Skeletal muscle cell (primary cell): ENCODE measurements at regions not wholly inside any gene's neighbourhood (a gene's known extent, or its start where the extent isn't known, plus 50 kb on each side); places are given as distances from the start of the nearest gene placed in this dataset.
"Not testable (repeated sequence)": the region's sequence is repeated elsewhere in the genome, so short reads cannot be mapped to it uniquely, and the experiment has no call there.

Source experiments
- DNase-seq: peaks from one replicate; pipeline ENCODE4 v3.0.0-alpha.2; 2010; ENCODE audit warnings: low read depth
- H3K4me3 ChIP-seq: 2 replicates; pipeline ENCODE4 v1.5.1; 2011; ENCODE audit warnings: low read depth, mild to moderate bottlenecking, control low read depth, low read length, moderate library complexity

- no peak for DNase-seq
- H3K4me3 ChIP-seq: no peak overlapping the region
These were observed 425.9 kb upstream of the RUNX1 start for GRCh38 chr21:35475009-35475408.

- DNase-seq: no peak
- no peak overlapping the region for H3K4me3 ChIP-seq
These were observed 424.4 kb upstream of the RUNX1 start for GRCh38 chr21:35473496-35473895.

- no peak for DNase-seq
- no peak overlapping the region for H3K4me3 ChIP-seq
These were observed 421.4 kb upstream of the RUNX1 start for GRCh38 chr21:35470522-35470921.

- no peak overlapping the region for H3K4me3 ChIP-seq
- DNase-seq: no peak
These were observed 420.4 kb upstream of the RUNX1 start for GRCh38 chr21:35469498-35469897.

GRCh38 chr21:35468991-35469390, 419.9 kb upstream of the RUNX1 start:
- H3K4me3 ChIP-seq: no peak overlapping the region
- no peak for DNase-seq

GRCh38 chr21:35467566-35467965, 418.5 kb upstream of the RUNX1 start:
- no peak overlapping the region for H3K4me3 ChIP-seq
- no peak for DNase-seq

DNA sequence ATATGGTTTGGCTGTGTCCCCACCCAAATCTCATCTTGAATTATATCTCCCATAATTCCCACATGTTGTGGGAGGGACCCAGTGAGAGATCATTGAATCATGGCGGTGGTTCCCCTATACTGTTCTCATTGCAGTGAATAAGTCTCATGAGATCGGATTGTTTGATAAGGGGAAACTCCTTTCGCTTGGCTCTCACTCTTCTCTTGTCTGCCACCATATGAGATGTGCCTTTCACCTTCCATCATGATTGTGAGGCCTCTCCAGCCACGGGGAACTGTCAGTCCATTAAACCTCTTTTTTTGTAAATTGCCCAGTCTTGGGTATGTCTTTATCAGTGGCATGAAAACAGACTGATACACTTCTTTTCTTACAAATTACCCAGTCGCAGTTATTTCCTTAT, 417.6 kb upstream of the RUNX1 start:
- H3K4me3 ChIP-seq, DNase-seq: not testable (repeated sequence)

- H3K4me3 ChIP-seq: no peak overlapping the region
- DNase-seq: no peak
These were observed 416.6 kb upstream of the RUNX1 start for GRCh38 chr21:35465741-35466140.

DNA sequence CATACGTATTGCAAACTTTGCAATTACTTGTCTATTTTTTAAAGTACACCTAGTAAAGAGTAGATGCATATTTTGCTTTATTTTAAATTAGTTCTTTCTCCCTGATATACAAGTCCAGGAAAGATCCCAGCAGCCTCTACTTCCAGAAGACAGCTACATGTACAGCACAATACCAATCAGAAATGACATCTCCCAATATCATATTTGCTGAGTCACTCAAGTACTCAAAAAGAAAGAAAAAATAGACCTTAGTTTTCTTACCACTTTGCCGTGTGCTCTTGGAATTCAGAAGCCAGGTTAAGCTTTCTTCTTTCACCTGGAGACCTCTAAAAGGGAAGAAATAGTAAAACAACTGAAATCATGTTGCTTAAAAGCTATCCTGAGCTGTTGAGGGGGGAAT, 412.6 kb upstream of the RUNX1 start:
- no peak for DNase-seq
- H3K4me3 ChIP-seq: no peak overlapping the region

GRCh38 chr21:35460441-35460840, 411.3 kb upstream of the RUNX1 start:
- no peak for DNase-seq
- no peak overlapping the region for H3K4me3 ChIP-seq

DNA sequence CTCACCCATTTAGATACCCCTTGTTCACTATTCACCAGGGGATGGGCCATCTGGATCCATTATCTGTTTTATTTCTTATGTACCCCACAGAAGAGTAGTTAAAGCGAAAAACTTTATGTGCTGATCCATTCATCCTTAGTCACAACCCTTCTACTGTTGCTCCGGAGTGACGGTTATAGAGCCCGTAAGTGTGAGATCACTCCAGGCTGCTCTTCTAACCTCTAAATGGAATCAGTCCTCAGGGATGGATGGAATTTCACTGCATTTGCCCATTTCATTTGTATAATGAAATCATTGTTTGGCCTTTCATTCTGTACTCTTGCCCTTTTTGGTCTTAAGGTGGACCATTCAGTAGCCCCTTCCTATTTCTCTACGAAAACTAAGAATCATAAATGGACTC, 409.3 kb upstream of the RUNX1 start:
- DNase-seq: no peak
- no peak overlapping the region for H3K4me3 ChIP-seq

DNA sequence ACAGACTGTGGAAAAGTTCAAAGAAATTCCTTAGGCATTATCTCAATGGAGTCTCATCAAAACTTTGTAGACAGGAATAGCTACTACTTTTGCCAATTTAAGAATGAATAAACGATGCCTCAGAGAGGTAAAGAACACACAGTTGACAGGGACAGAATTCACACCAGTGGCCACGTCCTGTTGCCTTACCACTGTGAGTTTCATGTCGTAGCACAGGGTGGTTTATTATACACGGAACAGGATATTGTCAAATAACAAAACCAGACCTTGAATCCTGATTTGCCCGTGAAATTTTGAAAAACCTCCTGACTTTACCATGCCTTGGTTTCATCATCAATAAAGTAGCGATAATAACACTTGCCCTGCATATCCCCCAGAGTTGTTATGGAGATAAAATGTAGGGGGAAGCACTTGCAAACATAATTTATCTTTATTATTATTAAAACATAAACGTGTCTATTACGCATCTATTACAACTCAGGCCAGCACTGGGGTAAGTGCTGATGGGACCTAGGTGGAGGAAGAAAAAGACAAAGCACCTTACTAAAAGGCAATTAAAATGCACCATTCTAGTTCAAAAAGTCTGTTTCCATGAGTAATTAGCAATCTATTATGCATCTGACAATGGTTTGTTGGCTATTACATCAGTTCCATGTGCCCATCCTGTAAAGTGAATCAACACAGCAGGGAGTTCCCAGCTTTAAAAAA, 408.1 kb upstream of the RUNX1 start:
- no peak for DNase-seq

GRCh38 chr21:35451276-35451675, 402.2 kb upstream of the RUNX1 start:
- no peak overlapping the region for H3K4me3 ChIP-seq
- DNase-seq: no peak

More for the DNA sequence above, 408.1 kb upstream of the RUNX1 start:
- no peak overlapping the region for H3K4me3 ChIP-seq

GRCh38 chr21:35450830-35451229, 401.7 kb upstream of the RUNX1 start:
- no peak overlapping the region for H3K4me3 ChIP-seq
- DNase-seq: no peak

- H3K4me3 ChIP-seq: no peak overlapping the region
- no peak for DNase-seq
These were observed 400.7 kb upstream of the RUNX1 start for GRCh38 chr21:35449846-35450245.

DNA sequence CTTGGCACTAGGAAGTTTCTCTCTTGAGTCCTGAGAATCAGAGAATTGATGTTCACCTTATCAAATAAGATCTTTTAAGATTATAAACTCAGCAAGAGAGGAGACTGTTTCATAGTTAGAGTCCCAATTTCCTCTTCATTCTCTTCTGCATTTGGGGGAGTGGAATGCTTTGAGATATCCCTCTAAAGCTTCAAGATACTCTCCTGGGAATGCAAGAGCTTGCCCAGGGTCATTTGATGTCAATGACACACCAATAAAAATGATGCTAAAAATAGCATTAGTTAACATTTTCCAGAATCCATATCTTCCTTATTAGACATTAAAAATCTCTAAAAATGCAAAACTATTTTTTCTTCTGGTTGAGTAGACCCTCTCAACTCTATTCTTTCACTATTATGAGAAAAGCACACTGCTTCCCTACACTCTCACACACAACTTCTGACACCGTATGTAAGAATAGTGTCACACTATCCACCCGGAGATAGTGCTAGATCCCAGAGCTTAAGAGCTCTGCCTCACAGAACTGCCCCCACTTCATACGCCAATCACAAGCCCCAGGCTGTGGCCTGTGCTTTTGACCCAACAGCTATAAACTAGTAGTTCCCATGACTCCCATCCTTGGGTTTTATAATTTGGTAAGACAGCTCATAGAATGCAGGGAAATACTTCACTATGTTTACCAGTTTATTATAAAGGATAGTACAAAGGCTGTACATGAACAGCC, 399.9 kb upstream of the RUNX1 start:
- no peak overlapping the region for H3K4me3 ChIP-seq
- no peak for DNase-seq

DNA sequence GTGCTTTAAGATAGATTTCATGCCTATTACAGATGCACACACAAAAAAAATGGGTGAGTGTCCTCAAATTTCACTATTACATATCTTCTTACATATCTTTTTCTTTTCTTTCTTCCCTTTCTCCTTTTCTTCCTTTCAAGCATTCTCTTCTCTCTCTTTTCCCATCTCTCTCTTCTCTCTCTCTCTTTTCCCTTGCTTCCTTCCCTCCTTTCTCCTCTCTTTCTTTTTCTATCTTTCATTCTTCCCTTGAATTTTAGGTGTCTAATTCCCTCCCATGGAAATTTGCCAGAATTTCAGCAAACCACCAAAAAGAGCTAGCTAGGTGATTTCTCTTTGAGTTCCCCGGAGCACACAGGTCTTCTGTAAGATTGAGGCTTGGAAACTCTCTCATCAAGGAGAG, 395.3 kb upstream of the RUNX1 start:
- H3K4me3 ChIP-seq: no peak overlapping the region
- no peak for DNase-seq

DNA sequence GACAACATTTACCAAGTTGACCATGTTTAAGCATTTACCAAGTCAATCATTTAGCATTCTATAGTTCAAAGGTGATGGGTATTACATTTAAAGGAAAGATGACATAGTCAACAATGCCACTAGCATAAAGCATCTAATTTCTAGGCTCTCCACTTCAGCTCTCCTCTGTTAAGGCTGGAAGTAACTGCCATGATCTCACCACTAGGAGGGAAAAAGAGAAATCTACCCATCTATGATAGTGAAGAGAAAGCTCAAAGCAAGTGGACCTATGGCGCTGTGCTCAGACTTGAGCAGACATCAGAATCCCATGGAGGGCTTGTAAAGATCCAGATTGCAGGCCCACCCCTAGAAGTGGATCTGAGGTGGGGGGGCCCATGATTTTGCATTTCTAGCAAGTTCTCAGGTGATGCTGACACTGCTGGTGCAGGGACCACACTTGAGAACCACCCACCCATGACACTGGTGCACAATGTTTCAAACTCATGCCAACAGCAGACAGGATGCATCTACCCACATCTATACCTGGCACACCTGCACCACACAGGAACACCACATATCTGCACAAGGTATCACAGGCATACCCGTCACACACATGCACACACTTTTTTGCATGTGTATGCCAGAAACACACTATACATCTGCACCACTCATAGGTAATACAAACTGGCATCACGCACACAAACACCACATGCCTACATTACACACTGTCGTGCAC, 392.9 kb upstream of the RUNX1 start:
- no peak overlapping the region for H3K4me3 ChIP-seq
- no peak for DNase-seq

DNA sequence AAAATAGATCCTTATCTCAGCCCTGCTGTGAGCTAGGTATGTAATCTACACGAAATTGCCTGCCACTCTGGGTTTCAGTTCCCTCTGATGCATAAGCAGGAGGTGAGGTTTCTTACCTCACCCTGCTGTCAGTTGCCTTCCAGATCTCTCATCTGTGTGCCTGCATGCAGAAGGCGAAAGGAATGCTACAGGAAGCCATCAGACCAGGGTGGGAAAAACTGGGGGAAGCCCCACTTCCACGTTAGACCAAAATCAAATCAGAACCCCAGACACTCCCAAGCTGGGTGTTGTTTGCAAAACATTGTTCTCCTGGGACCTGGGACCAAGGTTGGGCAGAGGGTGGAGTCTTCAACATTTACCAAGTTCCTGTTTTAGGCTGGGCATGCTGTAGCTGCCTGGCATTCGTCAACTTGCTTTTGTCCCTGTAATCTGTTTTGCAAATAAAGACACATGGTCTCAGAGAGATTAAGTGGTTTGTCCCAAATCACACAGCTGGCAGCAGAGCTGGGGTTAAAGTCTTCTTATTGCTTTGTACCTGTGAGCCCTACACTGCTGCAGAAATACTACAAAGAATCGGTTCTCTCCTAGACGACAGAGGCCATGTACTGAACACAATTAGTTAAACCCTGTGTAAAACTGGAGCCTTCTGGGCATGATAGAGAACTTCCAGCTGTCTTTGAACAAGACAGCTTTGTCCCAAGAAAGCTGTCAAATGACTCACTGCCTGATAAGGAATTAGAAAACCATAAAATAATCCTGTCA, 389.7 kb upstream of the RUNX1 start:
- no peak for DNase-seq

GRCh38 chr21:35437941-35438340, 388.8 kb upstream of the RUNX1 start:
- no peak overlapping the region for H3K4me3 ChIP-seq
- DNase-seq: no peak

More for the DNA sequence above, 389.7 kb upstream of the RUNX1 start:
- H3K4me3 ChIP-seq: no peak overlapping the region
